ENCODE measurements at regions not wholly inside any gene's neighbourhood (a gene's known extent, or its start where the extent isn't known, plus 50 kb on each side); places are given as distances from the start of the nearest gene placed in this dataset.

DNA sequence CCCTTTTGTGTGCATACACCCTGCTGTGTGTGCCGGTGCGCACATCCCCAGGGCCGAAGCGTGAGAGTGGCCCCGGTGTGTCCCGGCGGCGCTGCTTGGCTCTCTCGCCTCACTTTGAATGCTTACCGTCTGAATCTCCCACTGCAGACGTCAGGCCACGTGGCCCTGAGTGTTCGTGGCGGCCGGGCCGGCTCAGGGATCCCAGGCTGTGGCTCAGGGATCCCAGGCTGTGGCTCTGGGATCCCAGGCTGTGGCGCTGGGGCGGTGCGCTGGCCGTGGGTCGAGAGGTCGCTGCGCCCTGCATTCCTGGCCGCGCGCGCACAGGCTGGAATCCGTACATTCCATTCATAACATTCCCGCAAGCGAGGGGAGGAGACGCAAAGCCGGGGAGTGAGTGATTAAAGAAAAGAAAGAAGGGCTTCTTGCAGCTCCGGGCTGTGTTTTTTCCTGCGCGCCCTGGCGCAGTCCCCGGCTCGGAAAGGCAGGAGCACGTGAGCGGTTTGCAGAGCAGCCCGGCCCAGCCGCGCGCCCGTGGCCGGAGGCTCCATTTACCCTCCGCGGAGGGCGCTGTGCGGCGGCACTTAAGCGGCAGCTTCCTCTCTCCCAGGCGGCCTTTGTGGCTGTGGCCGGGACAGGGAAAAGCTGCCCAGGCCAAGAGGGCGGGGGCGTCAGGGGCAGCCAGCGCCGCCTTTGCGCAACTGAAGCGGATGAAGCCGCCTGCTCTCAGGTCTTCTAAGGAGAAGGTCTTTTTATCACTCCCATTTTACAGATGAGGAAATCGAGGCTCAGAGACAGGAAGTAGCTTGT, 87.0 kb upstream of the ALDH1L1 start:
- DNase-seq (ENCODE audit: low spot score) = peak; percentile 90
- ATAC-seq = peak; percentile 72

DNA sequence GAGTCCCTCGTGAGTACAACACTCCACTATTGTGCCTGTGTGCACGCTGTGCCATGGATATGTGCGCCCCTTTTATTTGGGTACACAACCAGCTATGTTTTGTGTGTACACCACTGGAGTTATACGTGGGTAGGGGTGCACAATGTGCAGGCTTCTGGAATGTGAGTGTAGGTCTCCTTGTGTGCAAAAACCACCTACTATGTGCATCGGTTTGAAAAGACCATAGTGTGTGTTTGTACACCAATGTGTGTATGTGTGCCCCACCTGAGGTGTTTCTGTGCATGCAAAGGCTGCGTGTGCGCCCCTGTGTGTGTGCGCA, 86.4 kb upstream of the ALDH1L1 start:
- DNase-seq (ENCODE audit: low spot score) (no peak), ATAC-seq (no peak)

DNA sequence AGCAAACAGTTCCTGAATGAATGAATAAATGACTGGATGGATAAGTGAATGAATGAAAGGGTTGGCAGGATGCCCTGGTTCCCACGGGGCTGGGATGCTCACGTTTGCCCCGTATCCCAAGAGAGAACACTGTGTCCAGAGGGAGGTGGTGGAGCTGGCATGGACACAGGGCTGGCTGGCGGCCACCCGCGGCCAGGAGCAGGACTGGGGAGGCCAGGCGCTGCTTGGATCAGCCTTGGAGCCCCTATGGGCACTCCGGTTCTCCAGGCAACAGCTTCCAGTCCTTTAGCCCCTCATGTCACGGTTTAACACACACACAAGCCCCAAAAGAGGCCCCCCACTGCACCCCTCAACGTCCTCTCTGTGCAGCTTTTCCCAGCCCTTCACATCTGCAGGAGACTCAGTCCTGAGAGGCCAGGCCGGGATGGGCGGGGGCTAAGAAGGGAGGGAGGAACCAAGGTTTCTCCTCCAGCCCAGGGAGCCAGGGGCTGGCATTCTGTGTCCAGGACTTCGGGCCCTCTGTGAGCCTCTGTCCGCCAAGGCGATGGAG, 86.0 kb upstream of the ALDH1L1 start:
- DNase-seq (ENCODE audit: low spot score) = peak; percentile 93
- ATAC-seq = peak; percentile 62

DNA sequence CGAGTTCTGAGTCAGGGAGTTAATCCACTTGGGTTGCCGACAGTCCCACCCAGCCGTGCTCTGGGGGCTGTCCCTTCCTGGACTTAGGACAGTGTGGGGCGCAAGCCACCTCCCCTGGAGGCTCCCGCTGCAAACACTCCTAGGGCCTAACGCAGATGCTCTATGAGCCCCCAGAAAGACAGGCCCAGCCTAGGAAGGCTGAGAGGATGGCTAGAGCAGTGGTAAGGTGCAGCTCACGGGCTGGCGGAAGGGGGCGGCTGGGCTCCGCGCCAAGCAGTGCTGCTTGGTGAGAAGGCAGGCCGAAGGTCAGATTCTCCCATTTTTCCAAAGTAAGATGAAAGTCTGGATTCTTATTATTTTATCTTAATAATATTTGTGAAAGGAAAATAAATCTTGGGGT, 84.6 kb upstream of the ALDH1L1 start:
- DNase-seq (ENCODE audit: low spot score) = no peak

DNA sequence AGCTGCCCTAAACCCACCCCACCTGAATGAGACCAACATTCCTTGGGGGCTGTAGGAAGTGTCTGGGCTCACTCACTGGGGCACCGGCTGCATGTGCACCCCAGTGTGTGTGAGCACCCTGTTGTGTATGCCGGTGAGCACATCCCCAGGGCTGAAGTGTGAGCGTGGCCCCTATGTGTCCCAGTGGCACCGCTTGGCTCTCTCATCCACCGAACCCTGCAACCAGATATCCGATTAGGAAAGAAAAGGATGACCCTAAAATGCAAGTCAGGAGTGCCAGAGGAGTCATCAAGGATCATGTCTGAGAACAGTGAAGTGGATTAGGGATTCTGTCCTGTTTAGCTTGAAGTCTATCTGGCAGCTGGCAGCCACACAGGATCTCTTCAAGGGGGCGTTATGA, 84.0 kb upstream of the ALDH1L1 start:
- no peak for ATAC-seq
- DNase-seq (ENCODE audit: low spot score) = no peak

More for the DNA sequence above, 84.6 kb upstream of the ALDH1L1 start:
- ATAC-seq = no peak

DNA sequence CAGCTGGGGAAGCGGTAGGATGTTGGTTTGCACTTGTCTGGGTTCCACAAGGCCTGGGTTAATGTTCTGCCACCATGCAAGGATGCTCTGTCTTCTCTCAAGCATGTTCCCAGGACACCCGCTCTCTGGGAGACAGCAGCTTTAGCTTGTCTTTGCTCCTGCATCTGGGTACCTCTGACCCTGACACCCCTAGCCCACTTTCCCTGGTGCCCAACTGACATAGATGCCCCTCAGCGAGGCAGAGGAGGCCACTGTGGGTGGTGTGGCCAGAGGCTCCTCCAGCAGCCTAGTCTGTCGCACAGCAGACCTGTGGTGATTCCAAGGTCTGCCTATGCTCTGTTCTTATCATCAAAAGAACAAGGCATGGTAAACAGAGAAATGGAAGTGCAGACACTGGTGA, 83.6 kb upstream of the ALDH1L1 start:
- no peak for DNase-seq (ENCODE audit: low spot score)
- ATAC-seq = no peak

DNA sequence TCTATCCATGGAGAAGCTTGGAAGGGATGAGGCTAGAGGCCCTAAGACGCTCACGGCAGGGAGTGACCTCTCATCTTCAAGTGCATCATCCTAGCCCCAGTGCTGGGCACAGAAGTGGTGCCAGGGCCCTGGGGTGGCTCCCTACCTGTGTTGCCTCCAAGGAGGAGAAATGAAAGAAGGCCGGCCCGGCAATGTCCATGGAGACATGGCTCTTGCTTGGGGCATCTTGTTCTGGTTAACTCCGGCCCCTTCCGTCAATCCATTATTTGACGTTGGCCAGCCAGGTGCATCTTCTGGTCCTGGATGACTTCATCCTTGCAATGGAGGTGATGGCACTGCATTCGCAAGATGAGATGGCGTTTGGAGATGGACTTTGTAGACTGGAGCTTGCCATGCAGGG, 83.2 kb upstream of the ALDH1L1 start:
- ATAC-seq (no peak), DNase-seq (ENCODE audit: low spot score) (no peak)

DNA sequence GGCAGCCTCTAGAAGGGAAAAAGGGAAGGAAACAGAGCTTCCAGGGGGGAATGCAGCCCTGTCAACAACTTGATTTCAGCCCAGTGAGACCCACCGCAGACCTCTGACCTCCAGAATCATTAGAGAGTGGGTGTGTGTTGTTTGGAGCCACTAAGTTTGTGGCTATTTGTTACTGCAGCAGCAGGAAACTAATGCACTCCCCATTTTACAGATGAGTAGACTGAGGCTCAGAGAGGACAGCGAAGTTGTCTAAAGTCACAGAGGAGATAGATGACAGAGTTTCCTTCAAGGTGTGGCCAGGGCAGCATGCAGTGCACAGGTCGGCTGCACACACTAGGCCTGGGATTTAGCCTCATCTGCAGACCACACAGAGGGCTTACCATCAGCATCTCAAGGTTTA, 81.8 kb upstream of the ALDH1L1 start:
- DNase-seq (ENCODE audit: low spot score) = no peak
- ATAC-seq = no peak

DNA sequence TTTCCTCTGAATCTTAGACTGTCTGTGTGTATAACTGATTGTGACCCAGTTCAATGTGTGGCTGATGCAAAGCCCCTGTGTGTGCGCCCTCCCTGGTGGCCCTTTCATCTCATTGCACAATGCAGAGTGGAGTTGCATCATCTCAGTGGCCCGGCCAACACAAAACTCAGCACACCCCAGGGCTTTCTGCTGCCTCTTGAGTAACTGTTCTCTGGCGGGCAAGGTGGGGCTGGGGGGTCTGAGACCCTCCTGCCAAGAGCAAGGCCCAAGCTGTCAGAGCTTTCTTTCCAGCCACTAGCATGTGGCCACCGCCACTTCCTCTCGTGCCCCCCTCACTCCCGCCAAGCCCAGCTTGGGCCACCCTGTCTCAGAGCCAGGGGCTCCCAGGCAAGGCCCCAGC, 80.7 kb upstream of the ALDH1L1 start:
- peak; percentile 74 for ATAC-seq

DNA sequence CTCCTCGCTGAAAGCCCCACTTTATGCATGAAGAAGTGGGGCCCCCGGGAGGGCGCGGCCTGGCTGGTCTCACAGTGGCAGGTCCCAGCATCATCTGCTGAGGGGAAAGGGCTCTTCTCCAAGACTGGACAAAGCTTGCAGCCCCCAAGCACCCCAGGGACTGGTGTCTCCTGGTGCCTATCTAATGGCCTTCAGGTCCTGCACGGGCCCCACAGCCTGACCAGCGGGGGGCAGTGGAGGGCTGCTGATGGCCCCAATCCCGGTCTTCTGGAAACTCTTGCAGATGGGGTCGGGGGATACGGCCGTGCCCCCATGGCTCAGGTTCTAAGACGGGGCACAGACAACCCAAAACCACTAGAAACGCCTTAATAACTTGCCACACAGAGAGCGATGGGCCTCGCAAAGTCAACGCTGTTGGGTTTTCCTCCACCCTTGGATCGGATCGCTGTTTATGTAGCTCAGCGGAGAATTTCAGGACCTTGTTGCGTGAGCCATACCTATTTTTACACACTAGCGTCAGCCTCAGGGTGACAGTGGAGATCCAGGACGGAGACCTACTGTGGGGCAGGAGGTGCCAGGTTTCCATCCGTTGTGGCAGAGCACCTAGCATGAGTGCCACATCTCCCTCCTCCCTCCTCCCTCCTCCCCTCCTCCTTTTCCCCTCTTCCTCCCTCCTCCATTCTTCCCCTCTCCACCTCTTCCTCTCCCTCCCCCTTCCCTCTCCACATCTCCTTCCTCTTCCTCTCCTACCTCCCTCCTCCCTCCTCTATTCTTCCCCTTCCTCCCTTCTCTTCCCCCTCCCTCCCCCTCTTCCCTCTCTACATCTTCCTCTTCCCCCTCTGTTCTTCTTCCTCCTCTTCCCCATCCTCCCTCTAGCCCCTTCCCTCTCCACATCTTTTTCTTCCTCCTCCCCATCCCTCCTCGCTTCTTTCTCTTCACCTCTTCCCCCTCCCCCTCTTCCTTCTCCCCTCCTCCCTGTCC, 79.3 kb upstream of the ALDH1L1 start:
- DNase-seq (ENCODE audit: low spot score) = peak; percentile 78
- ATAC-seq = peak; percentile 86

More for the DNA sequence above, 80.7 kb upstream of the ALDH1L1 start:
- peak; percentile 86 for DNase-seq (ENCODE audit: low spot score)

DNA sequence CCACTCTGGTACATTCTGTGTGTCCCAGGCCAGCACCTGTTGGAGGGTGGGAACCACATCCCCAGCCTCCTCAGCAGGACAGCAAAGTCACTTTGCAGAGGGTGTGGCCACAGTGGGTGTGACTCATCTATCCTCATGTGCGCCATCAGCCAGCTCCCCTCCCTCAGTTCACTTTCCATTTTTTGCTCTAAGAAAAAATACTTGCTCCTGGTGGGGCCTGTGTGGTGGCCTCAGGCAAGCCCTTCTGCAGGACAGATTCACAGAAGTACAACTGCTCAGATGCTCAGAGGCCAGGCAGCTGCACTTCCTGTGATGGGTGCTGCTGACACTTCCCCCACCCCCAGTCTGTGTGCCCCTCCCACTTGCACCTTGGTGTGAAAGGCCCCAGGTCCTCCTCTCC, 78.3 kb upstream of the ALDH1L1 start:
- DNase-seq (ENCODE audit: low spot score) (no peak), ATAC-seq (no peak)

DNA sequence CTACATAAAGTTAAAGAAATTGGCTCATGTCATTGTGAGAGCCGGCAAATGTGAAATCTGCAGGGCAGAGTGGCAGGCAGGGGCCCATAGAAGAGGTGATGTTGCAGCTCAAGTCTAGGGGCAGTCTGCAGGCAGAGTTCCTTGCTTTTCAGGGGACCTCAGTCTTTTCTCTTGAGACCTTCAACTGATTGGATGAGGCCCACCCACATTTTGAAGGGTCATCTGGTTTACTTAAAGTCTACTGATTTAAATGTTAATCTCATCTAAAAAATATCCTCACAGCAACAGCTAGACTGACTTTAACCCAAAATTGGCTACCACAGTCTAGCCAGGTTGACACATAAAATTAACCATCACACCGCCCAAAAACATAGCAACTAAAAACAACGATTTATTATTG, 77.6 kb upstream of the ALDH1L1 start:
- no peak for DNase-seq (ENCODE audit: low spot score)
- ATAC-seq = no peak

DNA sequence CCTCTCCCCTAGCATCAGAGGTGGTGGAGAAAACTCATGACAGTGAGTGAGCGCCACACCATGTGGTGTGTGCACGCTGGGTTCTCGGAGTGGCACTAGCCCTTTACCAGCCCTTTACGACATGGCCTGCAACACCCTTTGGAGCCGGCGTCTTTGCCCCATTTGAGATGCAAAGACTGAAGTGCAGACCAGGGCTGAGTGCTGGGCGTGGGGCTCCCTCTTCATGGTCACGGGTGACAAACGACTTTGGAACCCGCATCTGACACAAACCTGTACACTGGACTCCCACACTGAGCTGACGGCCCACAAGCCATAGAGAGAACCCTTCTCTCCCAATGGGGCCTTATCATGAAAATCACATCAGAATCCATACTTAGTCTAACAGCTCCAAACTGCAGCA, 76.8 kb upstream of the ALDH1L1 start:
- ATAC-seq = no peak
- no peak for DNase-seq (ENCODE audit: low spot score)

DNA sequence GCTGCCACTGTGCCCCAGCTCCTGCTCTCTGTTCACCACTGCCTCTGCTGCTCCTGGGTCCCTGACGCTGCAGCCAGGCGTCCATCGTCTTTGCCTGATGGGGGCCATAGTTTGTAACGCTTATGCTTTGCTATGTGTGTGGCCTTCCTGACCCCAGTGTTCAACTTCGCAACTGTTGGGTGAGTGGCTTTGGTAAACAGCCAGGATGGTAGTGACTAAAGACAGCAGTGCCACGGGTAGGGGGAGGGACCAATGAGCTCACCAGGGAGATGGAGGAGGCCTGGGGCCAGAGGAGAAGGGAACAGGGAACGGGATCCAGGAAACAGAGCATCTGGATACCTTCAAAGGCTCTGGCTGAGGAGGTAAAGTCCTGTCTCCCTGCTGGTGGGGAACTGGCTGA, 75.9 kb upstream of the ALDH1L1 start:
- DNase-seq (ENCODE audit: low spot score) (no peak), ATAC-seq (no peak)

DNA sequence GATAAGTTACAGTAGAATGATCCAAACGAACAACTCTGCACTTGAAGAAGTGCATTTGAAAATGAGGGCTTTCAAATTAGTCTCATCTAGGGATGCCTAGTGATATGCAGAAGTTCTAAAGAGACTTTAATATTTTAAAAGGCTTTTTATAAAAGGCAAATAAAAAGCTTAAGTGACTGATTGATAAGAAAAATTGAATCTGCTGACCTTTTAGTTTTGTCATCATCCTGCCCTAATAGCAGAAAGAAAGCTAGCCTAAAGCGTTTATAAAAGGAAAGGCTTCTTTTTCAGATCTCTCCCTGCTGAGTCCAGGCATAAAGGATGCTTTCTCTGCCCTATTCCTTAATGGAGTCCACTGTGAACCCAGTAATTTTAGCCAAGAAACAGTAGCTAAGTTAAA, 72.7 kb upstream of the ALDH1L1 start:
- no peak for DNase-seq (ENCODE audit: low spot score)

DNA sequence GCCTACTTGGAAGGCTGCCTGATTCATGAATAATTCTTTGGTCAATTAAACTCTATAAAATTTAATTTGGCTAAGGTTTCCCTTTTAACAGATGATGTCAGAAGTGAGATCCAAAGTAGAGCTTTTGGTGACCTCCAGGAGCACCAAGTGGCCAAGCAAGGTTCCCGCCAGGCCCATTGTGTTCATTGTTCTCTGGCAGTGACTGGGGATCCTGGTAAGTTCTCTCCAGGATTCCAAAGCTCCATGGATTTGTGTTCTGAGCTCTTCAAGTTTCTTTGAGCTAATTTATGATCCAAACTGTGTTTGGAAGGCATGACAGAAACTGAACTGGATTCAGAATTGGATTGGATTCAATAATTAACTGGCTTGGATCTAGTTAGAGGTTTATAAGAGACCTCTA, 72.0 kb upstream of the ALDH1L1 start:
- no peak for ATAC-seq
- DNase-seq (ENCODE audit: low spot score) = no peak

More for the DNA sequence above, 72.7 kb upstream of the ALDH1L1 start:
- ATAC-seq = no peak

DNA sequence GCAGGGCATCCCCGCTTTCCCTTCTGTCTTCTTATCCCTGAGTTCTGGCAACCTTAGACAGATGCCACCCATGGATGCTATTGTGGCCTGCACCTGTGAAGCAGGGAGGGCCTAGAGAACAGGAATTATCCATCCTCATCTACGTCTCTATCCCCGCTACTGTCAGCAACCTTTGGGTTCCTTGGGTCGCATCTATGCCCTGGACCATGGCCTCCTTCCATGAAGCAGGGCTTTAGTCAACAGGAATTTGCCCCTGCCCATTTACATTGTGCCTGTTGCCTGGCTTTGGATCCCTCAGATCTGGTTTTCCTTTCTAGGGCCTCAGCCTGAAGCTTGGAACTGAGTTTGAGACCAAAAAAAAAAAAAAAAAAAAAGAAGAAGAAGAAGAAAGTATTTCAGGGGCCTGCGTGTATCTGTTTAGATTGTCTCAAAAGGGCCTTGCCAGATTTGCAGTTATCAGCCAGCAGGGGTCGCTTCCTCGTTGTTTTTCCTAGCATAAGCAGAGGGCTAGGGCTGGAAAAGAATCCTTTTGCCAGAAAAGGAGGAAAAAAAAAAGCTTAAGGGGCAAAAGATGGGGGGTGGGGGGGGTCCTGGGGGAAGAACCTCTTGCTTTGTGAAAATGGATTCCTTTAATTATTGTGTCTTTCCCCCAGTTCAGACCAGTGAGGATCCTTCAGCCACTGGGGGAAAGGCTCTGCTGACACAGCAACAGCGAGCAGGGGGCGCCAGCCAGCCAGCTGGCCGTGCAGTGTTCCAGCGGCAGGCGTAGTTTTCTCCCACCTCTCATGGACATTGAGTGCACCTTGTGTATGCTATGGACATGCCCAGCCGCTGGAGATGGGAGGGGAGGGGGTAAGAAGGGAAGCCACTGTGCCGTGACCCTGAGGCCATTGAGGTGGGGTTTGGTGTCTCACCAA, 65.7 kb upstream of the ALDH1L1 start:
- peak; percentile 70 for DNase-seq (ENCODE audit: low spot score)
- peak; percentile 93 for ATAC-seq
